IMR-90 (cell line): ENCODE measurements at regions not wholly inside any gene's neighbourhood (a gene's known extent, or its start where the extent isn't known, plus 50 kb on each side); places are given as distances from the start of the nearest gene placed in this dataset.

Experiments
- ATAC-seq: fragments of 200-7000 bp; cut with Tn5 transposase; 2 replicates; pipeline ENCODE4 v1.9.1; 2020; ENCODE audit warnings: low read depth, mild to moderate bottlenecking, moderate library complexity
- BruUV-seq: library from RNA; stranded (reverse); fragments of 400-500 nt; replicated peaks from 2 replicates; lab custom pipeline; 2021; lab: Mats Ljungman, UMichigan
- CTCF ChIA-PET: fragments of 300-600 bp; formaldehyde crosslinking; extraction: SDS; loops from one replicate; lab custom pipeline; 2021; ENCODE audit warnings: antibody characterized with exemption; lab: Yijun Ruan, JAX
- POLR2A ChIA-PET: fragments of 300-600 bp; sonication (Branson Sonifier 250); formaldehyde crosslinking; loops from one replicate; lab custom pipeline; 2022; ENCODE audit warnings: antibody characterized with exemption; ENCODE audit not compliant: unreplicated experiment; lab: Charles Lee
- DNase-seq: peaks from one replicate; pipeline ENCODE4 v3.0.0; 2013
- H2AFZ ChIP-seq: replicated peaks from 2 replicates; pipeline ENCODE3; 2013; ENCODE audit warnings: low read length, mild to moderate bottlenecking; ENCODE audit not compliant: poor library complexity
- H2AK5ac ChIP-seq: 2 replicates; pipeline ENCODE4 v1.6.1; 2013; ENCODE audit warnings: low read depth, low read length, inconsistent platforms
- H2AK9ac ChIP-seq: replicated peaks from 2 replicates; pipeline ENCODE3; 2013; ENCODE audit warnings: mild to moderate bottlenecking, low read depth, low read length, moderate library complexity; ENCODE audit not compliant: poor library complexity
- H2BK120ac ChIP-seq: 2 replicates; pipeline ENCODE4 v1.6.1; 2013; ENCODE audit warnings: low read depth, low read length, inconsistent platforms
- H2BK15ac ChIP-seq: 3 replicates; pipeline ENCODE4 v1.6.1; 2013; ENCODE audit warnings: low read depth, low read length, inconsistent platforms
- H2BK20ac ChIP-seq: 2 replicates; pipeline ENCODE4 v1.6.1; 2013; ENCODE audit warnings: low read depth, mild to moderate bottlenecking, inconsistent platforms, low read length, moderate library complexity
- H2BK5ac ChIP-seq: 2 replicates; pipeline ENCODE4 v1.6.1; 2013; ENCODE audit warnings: mild to moderate bottlenecking, low read depth, low read length, inconsistent platforms; ENCODE audit not compliant: poor library complexity, severe bottlenecking
- H3K14ac ChIP-seq: replicated peaks from 2 replicates; pipeline ENCODE4 v1.6.1; 2013; ENCODE audit warnings: low read depth, low read length, inconsistent platforms
- H3K18ac ChIP-seq: 2 replicates; pipeline ENCODE4 v1.6.1; 2013; ENCODE audit warnings: low read depth, low read length, control low read depth
- H3K23ac ChIP-seq: 2 replicates; pipeline ENCODE4 v1.6.1; 2013; ENCODE audit warnings: low read depth, low read length, inconsistent platforms
- H3K27ac ChIP-seq: 2 replicates; pipeline ENCODE4 v1.5.1; 2013; ENCODE audit warnings: mild to moderate bottlenecking, control low read depth, low read length; ENCODE audit not compliant: insufficient read depth
- H3K27me3 ChIP-seq: 2 replicates; pipeline ENCODE4 v1.6.1; 2013; ENCODE audit warnings: low read length; ENCODE audit not compliant: control insufficient read depth, insufficient read depth
- H3K36me3 ChIP-seq: 2 replicates; pipeline ENCODE4 v1.6.1; 2013; ENCODE audit warnings: low read length, mixed read lengths; ENCODE audit not compliant: control insufficient read depth, insufficient read depth
- H3K4ac ChIP-seq: 2 replicates; pipeline ENCODE4 v1.6.1; 2013; ENCODE audit warnings: low read depth, low read length, inconsistent platforms
- H3K4me1 ChIP-seq: 2 replicates; pipeline ENCODE4 v1.6.1; 2013; ENCODE audit warnings: low read length, mixed read lengths; ENCODE audit not compliant: control insufficient read depth, insufficient read depth
- H3K4me2 ChIP-seq: 2 replicates; pipeline ENCODE4 v1.6.1; 2013; ENCODE audit warnings: low read depth, mild to moderate bottlenecking, control low read depth, low read length, moderate library complexity
- H3K4me3 ChIP-seq: 2 replicates; pipeline ENCODE4 v1.5.1; 2013; ENCODE audit warnings: low read depth, mild to moderate bottlenecking, control low read depth, low read length, moderate library complexity; ENCODE audit not compliant: insufficient read depth
- H3K56ac ChIP-seq: 2 replicates; pipeline ENCODE4 v1.6.1; 2013; ENCODE audit warnings: low read length, inconsistent platforms; ENCODE audit not compliant: insufficient read depth; ENCODE audit errors: extremely low read depth
- H3K79me1 ChIP-seq, 2 experiments: 2 replicates each; pipeline ENCODE4 v1.6.1; 2013; ENCODE audit warnings: low read length in 2 of 2, inconsistent platforms in 1 of 2, low read depth in 1 of 2
- H3K9ac ChIP-seq: 2 replicates; pipeline ENCODE4 v1.6.1; 2013; ENCODE audit warnings: low read depth, low read length, control low read depth
- H3K9me1 ChIP-seq: 2 replicates; pipeline ENCODE4 v1.6.1; 2013; ENCODE audit warnings: low read length, inconsistent platforms; ENCODE audit not compliant: insufficient read depth
- H3K9me3 ChIP-seq: 2 replicates; pipeline ENCODE4 v1.6.1; 2013; ENCODE audit warnings: low read length; ENCODE audit not compliant: control insufficient read depth, insufficient read depth
- H4K20me1 ChIP-seq: 2 replicates; pipeline ENCODE4 v1.6.1; 2013; ENCODE audit warnings: low read length, inconsistent platforms; ENCODE audit not compliant: insufficient read depth
- H4K5ac ChIP-seq: 2 replicates; pipeline ENCODE4 v1.6.1; 2013; ENCODE audit warnings: mild to moderate bottlenecking, low read depth, low read length, control low read depth
- H4K8ac ChIP-seq, 2 experiments: 2 replicates each; pipeline ENCODE4 v1.6.1; 2013; ENCODE audit warnings: low read depth in 2 of 2, low read length in 2 of 2, control low read depth in 1 of 2, inconsistent platforms in 1 of 2
- H4K91ac ChIP-seq: 2 replicates; pipeline ENCODE4 v1.6.1; 2013; ENCODE audit warnings: low read depth, low read length, inconsistent platforms; ENCODE audit not compliant: insufficient read depth
- BHLHE40 ChIP-seq: fragments of 150-350 bp; IDR thresholded peaks from 2 replicates; pipeline ENCODE4 v1.6.1; 2016; ENCODE audit warnings: mild to moderate bottlenecking, low read depth, low read length
- CEBPB ChIP-seq: IDR thresholded peaks from 2 replicates; pipeline ENCODE4 v1.6.1; 2012; ENCODE audit warnings: low read depth, low read length, improper control_type of control experiment
- MAZ ChIP-seq: IDR thresholded peaks from 2 replicates; pipeline ENCODE4 v1.6.1; 2012; ENCODE audit warnings: low read depth, mild to moderate bottlenecking, low read length, improper control_type of control experiment, moderate library complexity, borderline replicate concordance
- MXI1 ChIP-seq: IDR thresholded peaks from 2 replicates; pipeline ENCODE4 v1.6.1; 2012; ENCODE audit warnings: low read depth, mild to moderate bottlenecking, low read length, moderate library complexity, borderline replicate concordance
- RFX5 ChIP-seq: IDR thresholded peaks from 2 replicates; pipeline ENCODE4 v1.8.0; 2012; ENCODE audit warnings: low read depth, mild to moderate bottlenecking, low read length, moderate library complexity
- WGBS, 2 experiments: methylation state at CpG; one replicate each; pipeline versions ENCODE4 v1.1.5 to v1.1.7; 2013; ENCODE audit warnings: missing lambda C conversion rate in 2 of 2; ENCODE audit not compliant: insufficient read length in 1 of 2; ENCODE audit errors: extremely low coverage in 2 of 2; 5-methylcytosine and 5-hydroxymethylcytosine counted together
- dilution Hi-C: fragments of 300-500 bp; cut with HindIII; formaldehyde crosslinking; loops from one replicate; pipeline ENCODE4 v1.14.3; 2018; ENCODE audit warnings: low sequenced_read_pairs; ENCODE audit not compliant: unreplicated experiment
- in situ Hi-C: fragments of 300-500 bp; cut with MboI; formaldehyde crosslinking; loops from 3 replicates; pipeline ENCODE4 v1.14.3; 2019; ENCODE audit warnings: low sequenced_read_pairs, inconsistent platforms, mixed read lengths
- intact Hi-C: fragments of 100-400 bp; cut with micrococcal nuclease; formaldehyde crosslinking; loops from 2 replicates; pipeline ENCODE4 v1.10.0; 2022
- TF ChIP-seq, protein P1 (sequence below): fragments of 150-350 bp; IDR thresholded peaks from 2 replicates; pipeline ENCODE4 v1.6.1; 2017; ENCODE audit warnings: mild to moderate bottlenecking, antibody characterized with exemption, low read length, low read depth

- no peak for ATAC-seq
- POLR2A ChIA-PET, result no interaction called here
- Histone ChIP-seq H4K8ac (no peak overlapping the region), H3K9me1 (no peaks in the 10 kb centered on the region), H3K79me1 (no peaks in the 10 kb centered on the region), H2AK5ac (no peak overlapping the region), H4K5ac (no peak overlapping the region), H2BK120ac (no peak overlapping the region), H3K9ac (no peak overlapping the region), H3K27me3 (no peaks in the 10 kb centered on the region), H2AFZ (no peak overlapping the region), H3K23ac (no peak overlapping the region), H3K4me3 (no peak overlapping the region), H3K14ac (no peak overlapping the region), H3K36me3 (no peaks in the 10 kb centered on the region), H3K56ac (no peak overlapping the region), H2BK20ac (no peak overlapping the region), H4K20me1 (no peaks in the 10 kb centered on the region), H2AK9ac (no peak overlapping the region), H3K27ac (no peak overlapping the region), H2BK15ac (no peak overlapping the region), H3K18ac (no peak overlapping the region), H3K4ac (no peak overlapping the region), H3K9me3 (peaks cover 27% of the 10 kb centered on the region), H2BK5ac (no peak overlapping the region), H4K91ac (no peak overlapping the region), H3K4me2 (no peak overlapping the region), H3K4me1 (no peaks in the 10 kb centered on the region)
- CTCF ChIA-PET, result no interaction called here
- dilution Hi-C loops (no loop called here), intact Hi-C loops (no loop called here), in situ Hi-C loops (no loop called here)
- WGBS, 2 experiments, result 49% methylated on average over 10 of the region's 28 CpGs; no CpG with 5 or more reads in 1 of the 2 experiments
- TF ChIP-seq, protein P1, sequence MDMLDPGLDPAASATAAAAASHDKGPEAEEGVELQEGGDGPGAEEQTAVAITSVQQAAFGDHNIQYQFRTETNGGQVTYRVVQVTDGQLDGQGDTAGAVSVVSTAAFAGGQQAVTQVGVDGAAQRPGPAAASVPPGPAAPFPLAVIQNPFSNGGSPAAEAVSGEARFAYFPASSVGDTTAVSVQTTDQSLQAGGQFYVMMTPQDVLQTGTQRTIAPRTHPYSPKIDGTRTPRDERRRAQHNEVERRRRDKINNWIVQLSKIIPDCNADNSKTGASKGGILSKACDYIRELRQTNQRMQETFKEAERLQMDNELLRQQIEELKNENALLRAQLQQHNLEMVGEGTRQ, result no peak
- TF ChIP-seq CEBPB, result no peak
- TF ChIP-seq MAZ, result no peak
- TF ChIP-seq RFX5, result no peak
- no peak for TF ChIP-seq MXI1
- no peak for TF ChIP-seq BHLHE40
- no peak for DNase-seq
- no TSS peak for BruUV-seq
Measured at GRCh38 chr2:239873656-239874635, 151.2 kb downstream of the NDUFA10 start.
